HG02678 (cell line): ENCODE measurements at regions not wholly inside any gene's neighbourhood (a gene's known extent, or its start where the extent isn't known, plus 50 kb on each side); places are given as distances from the start of the nearest gene placed in this dataset.
"Not testable (repeated sequence)": the region's sequence is repeated elsewhere in the genome, so short reads cannot be mapped to it uniquely, and the experiment has no call there.

ENCODE experiments used
- ATAC-seq: cut with Tn5 transposase; IDR thresholded peaks from one replicate; pipeline ENCODE4 v1.9.1; 2021; ENCODE audit warnings: mild to moderate bottlenecking, moderate library complexity; ENCODE audit not compliant: unreplicated experiment

GRCh38 chr6:30832864-30833263 is 51.5 kb upstream of the DDR1 start:
- ATAC-seq: no peak

GRCh38 chr6:30830438-30830837 is 53.9 kb upstream of the DDR1 start:
- ATAC-seq: no peak

GRCh38 chr6:30829639-30830255 is 54.6 kb upstream of the DDR1 start:
- ATAC-seq: no peak

GRCh38 chr6:30829033-30829432 is 55.3 kb upstream of the DDR1 start:
- ATAC-seq: no peak

GRCh38 chr6:30828027-30828962 is 56.0 kb upstream of the DDR1 start:
- ATAC-seq: no peak

- ATAC-seq: no peak
Observed at GRCh38 chr6:30826961-30827342, 57.4 kb upstream of the DDR1 start.

GRCh38 chr6:30824698-30825097 is 59.6 kb upstream of the DDR1 start:
- no peak for ATAC-seq

GRCh38 chr6:30823534-30823865 is 60.8 kb upstream of the DDR1 start:
- no peak for ATAC-seq

GRCh38 chr6:30821862-30822784 is 62.2 kb upstream of the DDR1 start:
- no peak for ATAC-seq

- no peak for ATAC-seq
Observed at GRCh38 chr6:30820193-30820592, 64.1 kb upstream of the DDR1 start.

- ATAC-seq: no peak
Observed at GRCh38 chr6:30819297-30819917, 64.9 kb upstream of the DDR1 start.

- no peak for ATAC-seq
Observed at GRCh38 chr6:30818391-30818841, 65.9 kb upstream of the DDR1 start.

- ATAC-seq: no peak
Observed at GRCh38 chr6:30816791-30817739, 67.3 kb upstream of the DDR1 start.

GRCh38 chr6:30816296-30816695 is 68.0 kb upstream of the DDR1 start:
- ATAC-seq: not testable (repeated sequence)

GRCh38 chr6:30815041-30815742 is 69.1 kb upstream of the DDR1 start:
- ATAC-seq: not testable (repeated sequence)

GRCh38 chr6:30814146-30815040 is 69.9 kb upstream of the DDR1 start:
- ATAC-seq: no peak

GRCh38 chr6:30813631-30814145 is 69.3 kb upstream of the IER3 start:
- ATAC-seq: no peak

- ATAC-seq: peak; percentile 91
Observed at GRCh38 chr6:30810813-30811339, 66.5 kb upstream of the IER3 start.
